ENCODE measurements at regions not wholly inside any gene's neighbourhood (a gene's known extent, or its start where the extent isn't known, plus 50 kb on each side); places are given as distances from the start of the nearest gene placed in this dataset.

GRCh38 chr15:69972436-69972835 lies 125.3 kb downstream of the TLE3 start:
- no peak for DNase-seq

GRCh38 chr15:69973102-69973714 lies 124.5 kb downstream of the TLE3 start:
- peak; percentile 5 for DNase-seq

GRCh38 chr15:69973880-69974279 lies 123.8 kb downstream of the TLE3 start:
- DNase-seq = no peak

- no peak for DNase-seq
Measured at GRCh38 chr15:69974321-69974720, 123.4 kb downstream of the TLE3 start.

GRCh38 chr15:69976366-69976994 lies 121.2 kb downstream of the TLE3 start:
- peak; percentile 38 for DNase-seq

- no peak for DNase-seq
Measured at GRCh38 chr15:69978603-69979002, 119.1 kb downstream of the TLE3 start.

GRCh38 chr15:69979262-69979661 lies 118.5 kb downstream of the TLE3 start:
- DNase-seq = no peak

- no peak for DNase-seq
Measured at GRCh38 chr15:69979783-69980182, 117.9 kb downstream of the TLE3 start.

GRCh38 chr15:69980341-69981059 lies 117.2 kb downstream of the TLE3 start:
- no peak for DNase-seq

GRCh38 chr15:69982037-69982436 lies 115.7 kb downstream of the TLE3 start:
- DNase-seq = no peak

- DNase-seq = no peak
Measured at GRCh38 chr15:69983696-69984265, 113.9 kb downstream of the TLE3 start.

GRCh38 chr15:69987492-69988489 lies 109.9 kb downstream of the TLE3 start:
- no peak for DNase-seq

GRCh38 chr15:69988541-69989225 lies 109.0 kb downstream of the TLE3 start:
- DNase-seq = no peak

- no peak for DNase-seq
Measured at GRCh38 chr15:69990566-69991421, 106.9 kb downstream of the TLE3 start.

GRCh38 chr15:69991551-69991980 lies 106.2 kb downstream of the TLE3 start:
- no peak for DNase-seq

GRCh38 chr15:69992348-69992747 lies 105.4 kb downstream of the TLE3 start:
- no peak for DNase-seq

GRCh38 chr15:69994429-69995205 lies 103.1 kb downstream of the TLE3 start:
- DNase-seq = no peak

- no peak for DNase-seq
Measured at GRCh38 chr15:69996321-69997160, 101.2 kb downstream of the TLE3 start.

GRCh38 chr15:69997161-69997485 lies 100.6 kb downstream of the TLE3 start:
- no peak for DNase-seq

All from amniotic stem cell (primary cell).